ENCODE measurements at regions not wholly inside any gene's neighbourhood (a gene's known extent, or its start where the extent isn't known, plus 50 kb on each side); places are given as distances from the start of the nearest gene placed in this dataset.

- Mint-ChIP-seq H3K27ac (ENCODE audit: unreplicated experiment) (no peak overlapping the region), H3K4me3 (ENCODE audit: unreplicated experiment) (no peak overlapping the region), H3K9me3 (ENCODE audit: unreplicated experiment) (no peaks in the 10 kb centered on the region), H3K27me3 (ENCODE audit: unreplicated experiment) (no peaks in the 10 kb centered on the region), H3K4me1 (ENCODE audit: unreplicated experiment) (no peaks in the 10 kb centered on the region), H3K36me3 (ENCODE audit: low read depth, unreplicated experiment) (no peaks in the 10 kb centered on the region)
- no peak for TF ChIP-seq CTCF (IDR thresholded peaks at IDR 0.05; ENCODE audit: unreplicated experiment)
- no peak for DNase-seq (ENCODE audit: low spot score)
These were observed 196.9 kb upstream of the GDNF start for GRCh38 chr5:38036765-38037164.

GRCh38 chr5:38032149-38032548 lies 192.3 kb upstream of the GDNF start:
- Mint-ChIP-seq H3K4me1 (ENCODE audit: unreplicated experiment) (no peaks in the 10 kb centered on the region), H3K27me3 (ENCODE audit: unreplicated experiment) (no peaks in the 10 kb centered on the region), H3K36me3 (ENCODE audit: low read depth, unreplicated experiment) (no peaks in the 10 kb centered on the region), H3K9me3 (ENCODE audit: unreplicated experiment) (no peaks in the 10 kb centered on the region), H3K27ac (ENCODE audit: unreplicated experiment) (no peak overlapping the region), H3K4me3 (ENCODE audit: unreplicated experiment) (no peak overlapping the region)
- DNase-seq (ENCODE audit: low spot score): no peak
- no peak for TF ChIP-seq CTCF (IDR thresholded peaks at IDR 0.05; ENCODE audit: unreplicated experiment)

GRCh38 chr5:38031304-38031703 lies 191.5 kb upstream of the GDNF start:
- Mint-ChIP-seq H3K36me3 (ENCODE audit: low read depth, unreplicated experiment) (no peaks in the 10 kb centered on the region), H3K27me3 (ENCODE audit: unreplicated experiment) (no peaks in the 10 kb centered on the region), H3K9me3 (ENCODE audit: unreplicated experiment) (no peaks in the 10 kb centered on the region), H3K27ac (ENCODE audit: unreplicated experiment) (no peak overlapping the region), H3K4me1 (ENCODE audit: unreplicated experiment) (no peaks in the 10 kb centered on the region), H3K4me3 (ENCODE audit: unreplicated experiment) (no peak overlapping the region)
- DNase-seq (ENCODE audit: low spot score): no peak
- no peak for TF ChIP-seq CTCF (IDR thresholded peaks at IDR 0.05; ENCODE audit: unreplicated experiment)

GRCh38 chr5:38029397-38030065 lies 189.7 kb upstream of the GDNF start:
- no peak for DNase-seq (ENCODE audit: low spot score)
- Mint-ChIP-seq H3K9me3 (ENCODE audit: unreplicated experiment) (no peaks in the 10 kb centered on the region), H3K4me1 (ENCODE audit: unreplicated experiment) (no peaks in the 10 kb centered on the region), H3K4me3 (ENCODE audit: unreplicated experiment) (no peak overlapping the region), H3K27ac (ENCODE audit: unreplicated experiment) (no peak overlapping the region), H3K27me3 (ENCODE audit: unreplicated experiment) (no peaks in the 10 kb centered on the region), H3K36me3 (ENCODE audit: low read depth, unreplicated experiment) (no peaks in the 10 kb centered on the region)
- TF ChIP-seq CTCF (IDR thresholded peaks at IDR 0.05; ENCODE audit: unreplicated experiment): no peak

GRCh38 chr5:38023799-38024198 lies 184.0 kb upstream of the GDNF start:
- no peaks in the 10 kb centered on the region for H3K9me3 Mint-ChIP-seq (ENCODE audit: unreplicated experiment)
- no peak overlapping the region for H3K4me3 Mint-ChIP-seq (ENCODE audit: unreplicated experiment)
- H3K36me3 Mint-ChIP-seq (ENCODE audit: low read depth, unreplicated experiment): no peaks in the 10 kb centered on the region
- H3K27me3 Mint-ChIP-seq (ENCODE audit: unreplicated experiment): no peaks in the 10 kb centered on the region
- peaks cover 2% of the 10 kb centered on the region for H3K4me1 Mint-ChIP-seq (ENCODE audit: unreplicated experiment)
- DNase-seq (ENCODE audit: low spot score): no peak
- no peak overlapping the region for H3K27ac Mint-ChIP-seq (ENCODE audit: unreplicated experiment)
- peak; percentile 69 for TF ChIP-seq CTCF (IDR thresholded peaks at IDR 0.05; ENCODE audit: unreplicated experiment)
